AG04449 (cell line): ENCODE measurements at regions not wholly inside any gene's neighbourhood (a gene's known extent, or its start where the extent isn't known, plus 50 kb on each side); places are given as distances from the start of the nearest gene placed in this dataset.

ENCODE experiments used
- CTCF ChIA-PET: fragments of 350-600 bp; formaldehyde crosslinking; extraction: SDS; loops from one replicate; lab custom pipeline; 2021; ENCODE audit warnings: antibody characterized with exemption; lab: Yijun Ruan, JAX
- POLR2A ChIA-PET: fragments of 400-600, 350-600 bp; formaldehyde crosslinking; extraction: SDS; loops from one replicate; lab custom pipeline; 2020; ENCODE audit warnings: antibody characterized with exemption, inconsistent platforms; lab: Yijun Ruan, JAX
- DNase-seq: peaks from one replicate; pipeline ENCODE4 v3.0.0-alpha.2; 2010; ENCODE audit warnings: low read depth, low spot score
- H3K4me3 ChIP-seq: 2 replicates; pipeline ENCODE4 v1.5.1; 2011; ENCODE audit warnings: low read depth, mild to moderate bottlenecking, control low read depth, low read length
- TF ChIP-seq, protein P1 (sequence below): IDR thresholded peaks from one replicate; pipeline ENCODE4 v1.5.1; 2011; ENCODE audit warnings: mild to moderate bottlenecking, moderate library complexity, low read length, control low read depth, inconsistent platforms; ENCODE audit not compliant: insufficient read depth; ENCODE audit errors: missing control alignments

DNA sequence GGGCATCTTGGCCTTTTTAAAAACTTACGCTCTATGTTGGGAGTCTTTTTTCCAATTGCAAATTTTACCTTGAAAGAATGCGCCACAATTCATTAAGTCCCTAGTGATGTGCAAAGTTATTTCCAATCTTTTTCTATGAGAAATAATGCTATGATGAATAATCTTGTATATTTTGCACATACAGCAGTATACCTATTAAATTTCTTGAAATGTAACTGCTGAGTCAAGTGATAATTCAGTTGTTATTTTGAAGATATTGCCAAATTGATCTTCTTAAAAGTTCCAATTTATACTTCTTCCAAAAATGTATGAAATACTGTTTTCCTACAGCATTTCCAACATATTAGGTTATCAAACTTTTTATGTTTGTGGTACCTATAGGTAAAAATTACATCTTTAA is 92.8 kb upstream of the PPP2R2B start:
- TF ChIP-seq, protein P1, sequence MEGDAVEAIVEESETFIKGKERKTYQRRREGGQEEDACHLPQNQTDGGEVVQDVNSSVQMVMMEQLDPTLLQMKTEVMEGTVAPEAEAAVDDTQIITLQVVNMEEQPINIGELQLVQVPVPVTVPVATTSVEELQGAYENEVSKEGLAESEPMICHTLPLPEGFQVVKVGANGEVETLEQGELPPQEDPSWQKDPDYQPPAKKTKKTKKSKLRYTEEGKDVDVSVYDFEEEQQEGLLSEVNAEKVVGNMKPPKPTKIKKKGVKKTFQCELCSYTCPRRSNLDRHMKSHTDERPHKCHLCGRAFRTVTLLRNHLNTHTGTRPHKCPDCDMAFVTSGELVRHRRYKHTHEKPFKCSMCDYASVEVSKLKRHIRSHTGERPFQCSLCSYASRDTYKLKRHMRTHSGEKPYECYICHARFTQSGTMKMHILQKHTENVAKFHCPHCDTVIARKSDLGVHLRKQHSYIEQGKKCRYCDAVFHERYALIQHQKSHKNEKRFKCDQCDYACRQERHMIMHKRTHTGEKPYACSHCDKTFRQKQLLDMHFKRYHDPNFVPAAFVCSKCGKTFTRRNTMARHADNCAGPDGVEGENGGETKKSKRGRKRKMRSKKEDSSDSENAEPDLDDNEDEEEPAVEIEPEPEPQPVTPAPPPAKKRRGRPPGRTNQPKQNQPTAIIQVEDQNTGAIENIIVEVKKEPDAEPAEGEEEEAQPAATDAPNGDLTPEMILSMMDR, result no peak
- POLR2A ChIA-PET, result no interaction called here
- CTCF ChIA-PET, result no interaction called here
- H3K4me3 ChIP-seq, result no peak overlapping the region
- no peak for DNase-seq

DNA sequence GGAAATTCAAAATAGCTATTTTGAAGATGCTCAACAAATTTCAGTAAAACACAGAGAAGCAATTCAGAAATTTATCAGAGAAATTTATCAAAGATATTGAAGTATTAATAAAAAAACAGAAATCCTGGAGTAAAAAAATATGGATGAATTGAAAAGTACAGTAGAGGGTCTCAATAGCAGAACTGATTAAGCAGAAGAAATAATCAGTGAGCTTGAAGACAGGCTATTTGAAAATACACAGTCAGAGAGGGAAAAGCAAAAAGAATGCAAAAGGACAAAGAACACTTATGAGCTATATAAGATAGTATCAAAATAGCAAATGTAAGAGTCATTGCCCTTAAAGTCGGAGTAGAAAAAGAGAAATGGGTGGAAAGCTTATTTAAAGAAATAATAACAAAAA is 107.9 kb upstream of the PPP2R2B start:
- H3K4me3 ChIP-seq, result no peak overlapping the region
- ChIA-PET CTCF (no interaction called here), POLR2A (no interaction called here)
- no peak for DNase-seq
- TF ChIP-seq, protein P1, result no peak

DNA sequence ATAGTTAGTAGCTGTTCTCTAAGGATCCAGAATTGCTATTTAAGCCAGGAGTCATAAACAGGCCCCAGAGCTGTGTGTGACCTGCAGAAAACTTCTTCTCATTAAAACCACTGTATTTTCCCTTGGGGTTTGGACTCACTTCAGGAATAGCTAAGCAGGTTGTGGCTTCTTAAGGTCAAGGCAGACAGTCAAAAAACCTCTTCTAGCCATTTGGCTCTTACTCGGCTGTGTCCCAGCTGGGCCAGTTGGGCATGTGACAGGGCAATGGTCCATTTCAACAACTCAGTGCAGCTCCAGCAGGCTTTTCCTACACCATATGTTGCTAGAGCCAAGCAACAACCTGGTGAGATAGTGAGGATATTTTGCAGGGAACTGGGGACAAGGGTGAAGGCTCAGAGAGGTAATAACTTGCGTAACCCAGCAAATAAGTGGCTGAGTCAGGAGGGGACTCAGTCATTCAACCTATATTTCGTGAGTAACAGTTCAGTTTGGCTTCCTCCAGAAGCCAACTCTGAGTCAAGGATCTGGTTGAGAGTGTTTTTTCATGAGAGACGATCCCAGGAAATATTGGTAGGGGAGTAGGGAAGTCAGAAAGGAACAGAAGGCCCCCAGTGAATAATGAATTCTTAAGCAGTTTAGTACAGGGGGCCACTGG is 115.4 kb upstream of the PPP2R2B start:
- CTCF ChIA-PET, result interaction anchor here (0.6 kb wide), 1 partner anchor 196 kb away, joined by 3 read pairs; no protein-coding TSS in a partner anchor
- POLR2A ChIA-PET, result no interaction called here
- DNase-seq, result no peak
- TF ChIP-seq, protein P1, result no peak
- H3K4me3 ChIP-seq, result no peak overlapping the region

DNA sequence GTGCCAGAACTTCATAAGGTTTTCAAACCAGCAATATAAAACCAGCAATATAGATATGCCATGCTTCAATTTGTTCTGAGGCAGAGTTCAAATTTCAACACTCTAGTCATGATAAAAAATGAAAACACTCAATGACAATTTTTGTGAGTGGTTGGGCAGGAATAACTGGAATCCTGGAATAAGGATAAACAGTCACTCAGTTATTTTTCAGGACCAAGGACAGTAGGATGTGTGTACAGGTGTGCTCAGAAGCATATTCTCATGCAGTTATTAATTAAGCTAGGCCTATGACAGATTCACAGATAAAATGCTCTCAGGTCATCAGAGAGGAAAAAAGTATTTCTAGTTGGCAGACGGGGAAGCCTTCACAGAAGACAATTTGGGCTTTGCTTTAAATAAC is 117.3 kb upstream of the PPP2R2B start:
- no peak overlapping the region for H3K4me3 ChIP-seq
- POLR2A ChIA-PET, result no interaction called here
- TF ChIP-seq, protein P1, result no peak
- CTCF ChIA-PET, result no interaction called here
- DNase-seq, result no peak

DNA sequence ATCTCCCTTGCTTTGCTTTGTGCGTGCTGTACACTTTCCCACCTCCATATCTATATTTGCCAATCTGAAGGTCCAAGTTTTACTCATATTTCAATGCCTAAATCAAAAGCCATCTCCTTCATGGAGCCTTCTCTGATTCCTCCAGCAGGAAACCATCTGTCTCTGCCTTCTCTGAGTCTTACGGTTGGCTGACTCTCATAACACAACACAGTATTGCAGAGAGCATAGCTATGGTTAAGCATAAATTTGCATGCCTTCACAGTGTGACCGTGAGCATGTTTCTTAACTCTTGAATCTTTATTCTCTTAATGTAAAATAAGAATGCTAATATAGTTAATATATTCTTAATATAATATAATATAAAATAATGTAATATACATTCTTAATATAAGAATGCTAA is 136.8 kb upstream of the PPP2R2B start:
- no peak overlapping the region for H3K4me3 ChIP-seq
- no peak for DNase-seq
- TF ChIP-seq, protein P1, result no peak
- ChIA-PET POLR2A (no interaction called here), CTCF (no interaction called here)

DNA sequence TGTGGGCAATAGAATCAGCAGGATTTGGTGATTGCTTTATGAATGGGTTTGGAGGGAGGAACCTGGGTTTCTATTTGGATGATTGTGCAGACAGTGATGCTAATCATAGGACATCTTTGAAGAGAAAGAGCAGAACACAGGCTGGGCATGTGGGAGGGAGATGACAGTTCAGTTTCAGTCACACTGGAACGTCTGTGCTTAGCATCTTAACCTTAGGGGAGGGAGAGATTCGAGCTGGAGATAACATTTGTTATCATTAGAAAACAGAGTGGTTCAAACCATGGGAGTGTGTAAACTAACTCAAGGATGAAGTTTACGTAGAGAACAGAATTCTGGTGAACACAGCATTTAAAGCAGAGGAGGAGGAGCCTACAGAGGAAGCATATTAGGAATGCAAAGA is 138.6 kb upstream of the PPP2R2B start:
- POLR2A ChIA-PET, result no interaction called here
- TF ChIP-seq, protein P1, result no peak
- no peak overlapping the region for H3K4me3 ChIP-seq
- CTCF ChIA-PET, result no interaction called here
- no peak for DNase-seq
